Hematopoietic multipotent progenitor cell treated with erythropoietin and hydrocortisone succinate and interleukin-3 and kit ligand, for 17 days (in vitro differentiated cells): ENCODE measurements at regions not wholly inside any gene's neighbourhood (a gene's known extent, or its start where the extent isn't known, plus 50 kb on each side); places are given as distances from the start of the nearest gene placed in this dataset.

ENCODE experiments used
- DNase-seq: peaks from one replicate; pipeline ENCODE4 v3.0.0-alpha.2; 2015; ENCODE audit warnings: low spot score

DNA sequence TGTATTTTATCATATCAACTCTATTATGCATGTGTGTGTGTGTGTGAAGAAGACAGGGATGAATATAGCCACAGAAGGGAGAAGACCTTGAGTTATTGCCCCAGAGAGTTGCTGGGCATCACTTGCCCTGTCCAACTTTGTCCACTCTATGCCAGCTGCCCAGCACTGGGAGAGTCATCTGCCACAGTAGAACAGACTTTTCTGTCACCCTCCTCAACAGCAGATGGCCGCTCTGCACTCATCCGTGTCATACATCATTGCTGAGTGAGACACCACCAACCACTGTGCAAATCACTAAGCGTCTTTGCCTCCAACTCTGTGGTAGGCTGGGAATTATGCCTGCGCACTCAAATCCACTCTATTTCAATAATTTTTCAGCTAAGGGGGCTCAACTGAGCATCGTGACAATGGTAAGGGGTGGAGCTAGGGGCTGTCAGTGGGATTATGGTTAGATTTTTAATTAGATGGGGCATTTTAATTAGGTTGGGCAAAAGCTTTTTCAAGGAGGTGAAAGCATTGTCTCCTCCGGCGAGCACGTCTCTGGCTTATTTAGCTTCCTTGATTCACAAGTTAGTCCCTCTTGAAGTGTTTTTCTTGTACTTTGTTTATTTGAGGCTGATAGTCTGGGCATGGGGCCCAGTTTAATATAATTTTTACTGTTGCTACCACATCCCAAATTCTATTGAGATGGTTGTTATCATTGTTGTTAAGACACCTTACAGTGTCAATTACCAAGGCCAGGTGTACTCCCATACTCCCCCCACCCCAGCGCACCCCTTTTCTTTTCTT lies 100.1 kb upstream of the KLF3 start:
- no peak for DNase-seq

DNA sequence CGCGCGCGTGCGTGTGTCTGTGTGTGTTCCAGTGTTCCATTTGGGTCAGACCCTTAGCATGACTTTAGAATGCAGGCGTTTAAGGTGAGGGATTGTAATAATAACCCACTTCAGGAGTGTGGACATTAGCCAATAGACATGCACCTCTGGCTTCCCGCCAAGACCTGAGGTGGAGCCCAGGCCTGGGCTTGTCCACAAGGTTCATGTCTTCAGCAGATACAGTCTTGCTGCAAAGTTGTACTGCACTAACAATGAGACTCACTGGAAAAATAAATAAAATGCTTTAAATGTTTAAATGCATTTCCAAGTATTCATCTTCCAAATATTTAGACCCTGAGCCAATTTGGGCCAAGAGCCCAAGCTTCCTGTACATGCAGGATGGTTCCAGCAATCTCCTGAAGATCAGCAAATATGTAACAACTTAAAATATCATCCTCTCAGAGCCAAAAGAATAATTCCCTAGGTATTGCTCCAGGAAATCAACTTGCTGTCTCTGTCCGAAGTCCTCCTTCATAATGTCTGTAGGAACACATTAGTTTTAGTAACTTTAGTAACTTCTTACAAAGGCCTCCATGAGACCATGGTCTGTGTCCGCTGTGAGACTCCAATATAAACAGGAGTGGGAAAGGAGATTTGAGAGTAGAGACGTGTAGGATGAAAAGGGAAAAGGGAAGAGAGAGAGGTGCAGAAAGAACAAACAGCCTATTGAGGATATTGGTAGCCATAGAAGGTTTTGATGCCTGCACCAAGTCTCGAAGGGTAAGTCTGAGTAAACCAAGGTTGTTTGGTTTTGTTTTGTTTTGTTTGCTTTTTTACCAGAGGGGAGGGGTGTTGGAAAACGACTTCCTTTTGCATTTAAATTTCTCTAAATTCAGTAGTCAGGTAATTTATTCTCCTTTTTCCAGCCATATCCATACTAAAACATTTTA lies 98.5 kb upstream of the KLF3 start:
- peak; percentile 50 for DNase-seq

DNA sequence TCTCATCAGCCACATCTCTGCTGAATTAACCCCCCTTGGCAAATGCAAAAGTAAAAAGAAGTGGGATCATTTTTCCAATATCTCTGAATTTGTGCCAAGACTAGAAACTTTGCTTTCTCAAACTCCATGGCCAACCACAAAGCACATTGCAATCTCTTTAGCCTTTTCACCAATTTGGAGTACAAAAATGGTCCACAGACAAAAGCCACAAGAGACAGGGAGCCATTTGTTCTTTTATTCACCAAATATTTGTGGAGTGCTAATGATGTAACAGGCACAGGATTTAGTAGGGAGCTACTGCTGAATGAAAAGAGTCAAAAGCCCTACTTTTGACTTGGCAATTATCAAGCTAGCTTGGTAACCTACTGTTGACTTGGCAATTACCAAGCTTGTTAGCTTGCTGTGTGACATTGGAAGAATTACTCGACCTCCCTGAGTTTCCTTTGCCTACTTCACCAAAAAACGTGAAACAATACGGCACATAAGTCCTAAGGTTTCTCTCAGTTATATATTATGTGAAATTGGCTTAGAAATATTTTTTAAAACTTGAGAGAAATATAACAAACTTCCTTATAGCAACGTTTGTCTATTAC lies 97.1 kb upstream of the KLF3 start:
- no peak for DNase-seq

DNA sequence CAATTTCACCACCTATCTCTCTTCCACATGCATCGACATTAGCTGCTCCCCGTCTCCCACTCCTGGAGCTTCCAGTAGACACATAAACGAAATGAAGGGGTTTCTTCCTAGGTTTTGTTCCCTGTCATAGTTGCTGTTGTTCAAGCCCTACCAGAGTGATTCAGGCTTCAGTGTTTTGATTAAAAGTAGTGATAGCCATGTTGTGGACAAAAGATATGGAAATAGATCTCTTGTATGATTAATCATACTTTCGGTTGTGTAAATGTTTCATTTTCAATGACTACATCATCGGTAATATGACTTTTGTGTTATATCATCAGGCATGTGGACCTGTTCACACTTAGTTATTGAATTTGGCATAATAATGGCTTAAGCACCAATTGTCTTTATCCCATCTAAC lies 96.5 kb upstream of the KLF3 start:
- no peak for DNase-seq

DNA sequence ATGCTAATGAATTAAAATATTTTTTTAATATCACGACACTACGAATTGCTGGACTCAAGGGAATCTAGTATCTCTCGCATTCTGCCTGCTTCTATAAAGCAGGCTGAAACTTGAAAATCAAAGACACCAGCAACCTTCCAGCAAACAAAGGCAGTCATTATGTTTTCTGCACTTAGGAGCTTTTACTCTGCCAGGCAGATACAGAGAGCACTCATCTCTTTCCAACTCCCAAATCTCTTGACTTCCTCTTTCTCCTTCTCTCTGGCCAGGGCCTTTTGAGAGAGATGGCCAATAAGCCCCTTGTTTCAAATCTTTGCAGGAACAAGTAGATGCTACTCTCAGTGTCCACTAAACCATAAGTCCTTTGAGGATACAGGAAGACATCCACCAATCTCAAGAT lies 95.2 kb upstream of the KLF3 start:
- DNase-seq: no peak

- DNase-seq: no peak
These were observed 93.2 kb upstream of the KLF3 start for GRCh38 chr4:38570647-38571276.

DNA sequence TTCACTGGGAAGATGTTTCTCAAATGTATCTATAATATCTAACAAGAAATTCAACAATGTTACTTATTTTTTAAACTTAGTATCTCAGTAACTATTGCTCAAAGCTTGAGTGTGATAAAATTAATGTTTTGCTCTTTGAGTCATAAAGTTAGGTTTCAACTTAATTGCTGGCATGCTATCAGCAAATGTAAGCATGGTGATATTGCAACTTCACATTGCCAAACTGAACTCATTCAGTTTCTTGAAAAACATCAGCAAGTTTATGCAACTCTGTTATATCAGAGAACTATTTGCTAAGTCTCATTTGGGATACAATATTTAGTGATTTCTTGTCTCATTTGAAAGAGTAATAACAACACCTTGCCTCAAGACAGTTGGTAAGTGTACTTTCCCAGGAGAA lies 91.2 kb upstream of the KLF3 start:
- DNase-seq: no peak

GRCh38 chr4:38574559-38575333 lies 89.3 kb upstream of the KLF3 start:
- peak; percentile 19 for DNase-seq

DNA sequence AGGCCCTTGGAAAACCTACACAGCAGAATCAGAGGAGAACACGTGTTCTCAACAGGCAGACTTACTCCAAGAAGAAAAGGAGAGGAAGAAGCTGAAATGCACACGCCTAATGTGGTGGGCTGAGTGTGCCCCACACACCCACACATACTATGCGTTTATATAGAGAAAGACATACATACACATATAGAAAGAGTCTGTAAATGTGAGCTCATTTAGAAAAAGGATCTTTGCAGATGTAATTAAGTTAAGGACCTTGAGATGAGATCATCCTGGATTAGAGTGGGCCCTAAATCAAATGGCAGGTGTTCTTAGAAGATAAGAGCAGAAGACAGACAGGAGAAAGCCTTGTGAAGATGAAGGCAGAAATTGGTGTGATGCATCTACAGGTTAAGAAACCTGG lies 87.2 kb upstream of the KLF3 start:
- DNase-seq: no peak

DNA sequence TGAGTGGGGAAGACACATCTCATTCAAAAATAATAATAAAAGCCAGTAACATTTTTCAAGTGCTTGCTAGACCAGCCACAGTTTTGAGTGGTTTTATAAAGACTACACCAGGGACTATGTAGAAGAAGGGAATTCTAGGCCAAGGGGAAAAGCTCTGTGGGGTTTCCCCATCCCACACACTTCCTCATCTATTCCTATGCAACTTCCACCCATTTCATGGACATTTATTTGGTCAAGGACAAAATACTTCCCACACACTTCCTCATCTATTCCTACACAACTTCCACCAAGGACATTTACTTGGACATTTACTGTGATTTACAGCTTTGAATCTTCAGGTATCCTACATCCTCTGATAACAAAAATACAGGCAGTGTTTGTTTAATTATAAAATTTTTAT lies 86.5 kb upstream of the KLF3 start:
- DNase-seq: no peak

DNA sequence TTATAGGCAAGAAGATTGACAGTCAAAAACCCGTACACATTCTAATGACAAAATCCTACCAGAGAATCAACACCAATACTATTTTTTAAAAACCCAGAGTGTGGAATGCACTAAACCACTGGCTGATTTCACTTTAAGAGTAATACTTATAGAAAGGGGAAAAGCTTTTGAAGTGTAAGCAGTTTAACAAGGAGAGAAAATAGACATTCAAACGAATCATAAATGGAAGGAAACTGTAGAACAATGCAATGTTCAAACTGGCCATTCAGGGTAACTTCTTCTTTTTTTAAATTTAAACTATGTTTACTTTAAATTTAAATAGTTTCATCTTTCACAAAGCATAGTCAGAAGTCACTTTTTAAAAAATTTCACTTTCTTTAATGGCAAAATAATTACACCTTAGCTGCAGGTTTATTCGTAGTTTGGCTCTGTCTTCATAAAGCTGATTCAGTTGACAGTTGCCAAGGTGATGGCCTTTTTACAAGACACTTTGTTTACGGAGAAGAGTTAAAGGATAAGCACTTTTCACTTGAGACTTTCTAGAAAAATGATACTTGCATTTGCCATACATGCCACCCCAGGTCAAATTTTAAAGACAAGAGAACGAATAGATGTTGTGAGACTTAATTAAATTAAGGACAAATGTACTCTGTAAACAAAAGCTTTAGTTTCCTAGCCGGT lies 82.4 kb upstream of the KLF3 start:
- DNase-seq: no peak

DNA sequence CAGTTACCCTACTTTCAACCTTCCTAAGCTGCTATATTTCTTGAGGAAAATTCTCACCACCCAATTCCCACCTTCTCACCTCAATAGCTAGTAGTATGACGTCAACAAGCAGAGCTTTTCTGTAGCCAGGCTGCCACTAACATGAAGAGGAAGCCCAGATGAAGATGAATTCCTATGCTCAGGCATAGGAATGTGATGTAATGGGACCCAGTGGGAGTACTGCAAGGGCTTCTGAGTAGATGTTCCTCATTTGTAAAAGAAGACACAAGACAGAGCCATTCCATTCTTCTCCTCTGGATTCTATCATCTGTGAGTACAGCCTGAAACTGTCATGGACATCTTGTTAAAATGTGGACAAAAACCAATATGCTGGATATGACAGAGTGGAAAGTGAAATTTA lies 81.6 kb upstream of the KLF3 start:
- DNase-seq: no peak

GRCh38 chr4:38582889-38583470 lies 81.0 kb upstream of the KLF3 start:
- DNase-seq: no peak

- DNase-seq: no peak
These were observed 78.1 kb upstream of the KLF3 start for GRCh38 chr4:38585871-38586270.

DNA sequence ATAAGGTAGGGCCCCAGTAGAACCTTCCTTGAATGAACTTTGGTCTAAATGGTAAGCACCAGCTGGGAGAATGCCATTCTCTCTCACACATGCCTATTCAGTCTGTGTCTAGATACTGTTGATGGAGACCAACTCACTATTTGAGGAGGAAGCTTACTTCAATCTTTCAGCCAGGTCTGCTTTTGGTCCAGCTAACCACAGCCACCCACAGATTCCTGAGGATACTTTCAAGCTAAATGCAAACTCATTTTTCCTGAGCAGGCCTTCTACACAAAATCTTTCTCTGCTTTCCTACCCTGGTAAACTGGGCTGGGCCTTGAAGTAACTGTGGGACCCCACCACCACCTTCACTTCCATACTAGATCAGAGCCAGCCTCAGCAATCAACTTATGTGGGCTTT lies 76.9 kb upstream of the KLF3 start:
- DNase-seq: no peak

- DNase-seq: no peak
These were observed 74.0 kb upstream of the KLF3 start for GRCh38 chr4:38590046-38590445.

GRCh38 chr4:38591617-38592337 lies 72.2 kb upstream of the KLF3 start:
- DNase-seq: no peak

GRCh38 chr4:38598489-38598888 lies 65.5 kb upstream of the KLF3 start:
- no peak for DNase-seq

GRCh38 chr4:38600575-38600974 lies 63.4 kb upstream of the KLF3 start:
- DNase-seq: no peak
